Pancreas (tissue), 10 donors: ENCODE measurements at regions not wholly inside any gene's neighbourhood (a gene's known extent, or its start where the extent isn't known, plus 50 kb on each side); places are given as distances from the start of the nearest gene placed in this dataset.

Experiments
- ATAC-seq, 4 donors: fragments of 200-7000 bp; cut with Tn5 transposase; one replicate each; pipeline versions ENCODE4 v1.8.0 to v1.9.1; 2020; ENCODE audit warnings: mild to moderate bottlenecking in 4 of 4, moderate library complexity in 4 of 4
- DNase-seq, 6 donors: peaks; one replicate each; pipeline ENCODE4 v3.0.0-alpha.2; 2020
- FAIRE-seq: peaks from 2 replicates; lab custom pipeline; 2012; peaks lifted over from hg19 to GRCh38; lab: Jason Lieb, UNC
- H3K27ac ChIP-seq, 4 donors: fragments of 200-600 bp; sonication (generic); 1 replicate in 3 of 4; 2 replicates in 1 of 4; pipeline versions ENCODE4 v1.5.0 to v1.8.0; 2020
- H3K27me3 ChIP-seq, 4 donors: fragments of 200-600 bp; one replicate each; pipeline ENCODE4 v1.8.0; 2021
- H3K36me3 ChIP-seq, 3 donors: fragments of 200-600 bp; sonication (generic) in 1 of 3; one replicate each; pipeline versions ENCODE4 v1.5.0 to v1.8.0; 2020 to 2021
- H3K4me1 ChIP-seq, 3 donors: fragments of 200-600 bp; one replicate each; pipeline ENCODE4 v1.8.0; 2021
- H3K4me3 ChIP-seq, 4 donors: fragments of 200-600 bp; sonication (generic) in 2 of 4; one replicate each; pipeline versions ENCODE4 v1.5.0 to v1.8.0; 2020 to 2021
- H3K9me3 ChIP-seq, 4 donors: fragments of 200-600 bp; one replicate each; pipeline ENCODE4 v1.8.0; 2021
- CTCF ChIP-seq, 4 donors: fragments of 200-600 bp; sonication (generic) in 3 of 4; IDR thresholded peaks; one replicate each; pipeline versions ENCODE4 v1.5.0 to v1.8.0; 2021; ENCODE audit warnings: antibody characterized with exemption in 4 of 4
- WGBS, 2 donors: extraction: QIAGEN DNeasy Blood & Tissue Kit; methylation state at CpG; one replicate each; pipeline ENCODE4 v1.1.7; 2013; 5-methylcytosine and 5-hydroxymethylcytosine counted together
- intact Hi-C, 3 donors: fragments of 100-400 bp; cut with DNase I; formaldehyde crosslinking; loops; one replicate each; pipeline versions ENCODE4 v1.11.1 to v1.14.2; 2022
- donor health status: healthy with polysubstance abuse.
- donor health status: DM: no; HTN: no; CAD: no; lungs with moderate emphysema.
- donor health status: DM: no; HTN: no; CAD: no.
- donor health status: control.
- donor health status: control.
- donor health status: Bipolar disorder and iron deficiency.
- donor health status: DM: yes; HTN: yes; CAD: no.
- donor health status: DM: no; HTN: no; CAD: no.
- donor health status: DM: no; HTN: no; CAD: no.
- donor health status: DM: yes; HTN: yes; CAD: no.

DNA sequence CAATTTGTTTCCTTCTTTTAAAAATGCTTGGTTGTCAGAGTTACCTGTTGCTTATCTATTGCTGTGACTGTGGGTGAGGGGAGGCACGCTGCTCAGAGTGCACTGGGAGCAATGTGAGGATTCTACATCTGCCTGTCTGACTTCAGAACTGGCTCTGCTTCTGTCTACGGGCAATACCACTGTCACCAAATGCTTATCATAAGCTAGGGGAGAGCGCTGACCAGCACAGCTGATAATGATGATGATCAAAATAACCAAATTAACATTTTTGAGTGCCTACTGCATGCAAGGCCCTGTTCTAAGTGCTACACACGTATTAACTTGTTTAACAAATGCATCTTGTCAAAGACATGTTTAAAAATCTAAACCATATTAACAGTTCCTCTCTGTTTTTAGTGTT, 79.2 kb upstream of the TPRG1 start:
- Histone ChIP-seq H3K36me3 (no peaks in the 10 kb centered on the region), H3K4me3 (no peak overlapping the region), H3K9me3 (no peaks in the 10 kb centered on the region), H3K4me1 (no peaks in the 10 kb centered on the region), H3K27ac (no peak overlapping the region), H3K27me3 (peaks cover 0 to 4% (median 0%) of the 10 kb centered on the region in 4 donors)
- no peak for FAIRE-seq
- intact Hi-C loops, result no loop called here
- no peak for DNase-seq
- TF ChIP-seq CTCF (IDR thresholded peaks at IDR 0.05), result no peak
- WGBS, 2 donors, result 54 to 59% methylated on average over 4 of the region's 4 CpGs
- ATAC-seq, result no peak

DNA sequence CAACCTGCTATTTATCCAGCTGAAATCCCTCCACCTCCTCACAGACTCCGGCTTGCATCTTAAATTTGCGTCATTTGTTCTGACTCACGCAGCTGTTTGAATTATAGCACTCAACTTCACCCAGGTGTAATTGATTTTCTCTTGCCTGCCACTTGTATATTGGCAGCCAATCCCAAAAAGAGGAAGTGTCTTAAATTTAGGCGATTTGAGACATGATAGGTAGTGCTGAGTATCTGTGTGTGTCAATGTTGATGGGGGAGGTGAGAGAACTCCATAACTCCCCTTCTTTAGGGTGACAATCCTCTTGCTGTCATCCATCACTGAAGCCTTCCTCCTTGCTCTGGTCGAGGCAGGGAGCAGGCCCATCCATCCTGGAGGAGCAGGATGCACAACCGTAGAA, 77.2 kb upstream of the TPRG1 start:
- FAIRE-seq (no peak), DNase-seq (no peak), ATAC-seq (no peak)
- intact Hi-C loops, result no loop called here
- no peaks in the 10 kb centered on the region for H3K36me3 ChIP-seq
- no peak overlapping the region for H3K4me3 ChIP-seq
- H3K4me1 ChIP-seq, result no peaks in the 10 kb centered on the region
- 42 to 53% methylated on average over 6 of the region's 6 CpGs for whole genome bisulfite sequencing, 2 donors
- H3K27me3 ChIP-seq, result no peaks in the 10 kb centered on the region
- no peak for TF ChIP-seq CTCF (IDR thresholded peaks at IDR 0.05)
- no peaks in the 10 kb centered on the region for H3K9me3 ChIP-seq
- no peak overlapping the region for H3K27ac ChIP-seq

DNA sequence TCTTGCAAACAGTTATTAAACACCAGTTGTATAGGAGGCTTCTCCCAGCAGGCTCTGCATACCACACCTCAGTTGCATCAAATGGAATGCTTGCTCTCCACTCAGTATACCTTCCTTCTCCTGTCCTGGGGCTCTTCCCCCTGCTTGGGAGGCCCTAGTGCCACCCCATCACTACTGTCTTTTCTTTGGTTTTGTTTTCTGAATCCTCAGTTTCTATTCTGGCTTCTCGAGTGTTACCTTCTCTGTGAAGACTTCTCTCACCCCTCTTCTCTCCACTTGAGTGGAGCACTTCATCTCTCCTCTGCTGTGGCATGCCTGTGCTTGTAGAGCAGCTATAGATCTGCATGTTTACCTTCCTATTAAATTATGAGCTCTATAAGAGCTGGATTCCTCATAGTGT, 75.7 kb upstream of the TPRG1 start:
- ATAC-seq (no peak), FAIRE-seq (no peak), DNase-seq (no peak)
- intact Hi-C loops, result no loop called here
- Histone ChIP-seq H3K27me3 (no peaks in the 10 kb centered on the region), H3K36me3 (no peaks in the 10 kb centered on the region), H3K9me3 (no peaks in the 10 kb centered on the region), H3K4me3 (no peak overlapping the region), H3K27ac (no peak overlapping the region), H3K4me1 (no peaks in the 10 kb centered on the region)
- no peak for TF ChIP-seq CTCF (IDR thresholded peaks at IDR 0.05)
- WGBS, 2 donors, result 73 to 75% methylated on average over 1 of the region's 1 CpG

DNA sequence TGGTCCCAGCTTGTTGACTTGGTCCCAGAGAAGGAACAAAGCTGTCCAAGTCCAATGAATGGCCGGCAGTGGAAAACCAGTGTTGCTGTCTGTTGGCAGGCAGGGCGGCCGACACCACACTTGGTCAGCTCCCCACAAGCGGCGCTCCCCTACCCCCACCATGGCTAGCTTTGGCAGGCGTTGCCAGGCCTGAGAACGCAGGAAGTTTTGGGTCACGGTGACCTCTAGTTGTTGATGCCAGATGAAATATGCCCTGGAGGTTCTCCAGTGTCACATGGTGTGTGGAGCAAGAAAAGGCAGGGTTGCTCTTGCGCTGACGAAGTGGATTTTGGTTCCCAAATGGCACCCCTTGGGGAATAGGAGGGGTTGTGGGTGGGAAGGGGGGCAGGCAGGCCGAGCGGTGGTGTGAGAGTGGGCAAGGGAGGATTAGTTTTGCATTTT, 72.7 kb upstream of the TPRG1 start:
- ATAC-seq (peak in 2 of 4 donors; percentile 69 to 78), DNase-seq (peak in 4 of 6 donors; percentile 19 to 55 (median 22)), FAIRE-seq (no peak)
- no peak for TF ChIP-seq CTCF (IDR thresholded peaks at IDR 0.05)
- no peak overlapping the region for H3K4me3 ChIP-seq
- no peaks in the 10 kb centered on the region for H3K27me3 ChIP-seq
- H3K36me3 ChIP-seq, result no peaks in the 10 kb centered on the region
- WGBS, 2 donors, result 79 to 80% methylated on average over 12 of the region's 12 CpGs
- H3K4me1 ChIP-seq, result no peaks in the 10 kb centered on the region
- intact Hi-C loops, result no loop called here
- H3K9me3 ChIP-seq, result no peaks in the 10 kb centered on the region
- H3K27ac ChIP-seq, result no peak overlapping the region

GRCh38 chr3:189099505-189100290, 72.1 kb upstream of the TPRG1 start:
- no peak overlapping the region for H3K27ac ChIP-seq
- no peak overlapping the region for H3K4me3 ChIP-seq
- FAIRE-seq (no peak), DNase-seq (no peak), ATAC-seq (peak in 2 of 4 donors; percentile 34 to 39)
- no peak for TF ChIP-seq CTCF (IDR thresholded peaks at IDR 0.05)
- no peaks in the 10 kb centered on the region for H3K4me1 ChIP-seq
- no peaks in the 10 kb centered on the region for H3K27me3 ChIP-seq
- intact Hi-C loops, result no loop called here
- WGBS, 2 donors, result 64 to 73% methylated on average over 12 of the region's 12 CpGs
- no peaks in the 10 kb centered on the region for H3K9me3 ChIP-seq
- H3K36me3 ChIP-seq, result no peaks in the 10 kb centered on the region
